ENCODE measurements at regions not wholly inside any gene's neighbourhood (a gene's known extent, or its start where the extent isn't known, plus 50 kb on each side); places are given as distances from the start of the nearest gene placed in this dataset.

GRCh38 chr1:222914861-222915632 is 100.2 kb downstream of the DISP1 start:
- no peak for DNase-seq

GRCh38 chr1:222916100-222916499 is 101.3 kb downstream of the DISP1 start:
- DNase-seq: no peak

- no peak for DNase-seq
Measured at GRCh38 chr1:222918801-222919477, 104.1 kb downstream of the DISP1 start.

- DNase-seq: no peak
Measured at GRCh38 chr1:222919478-222919865, 104.6 kb downstream of the DISP1 start.

GRCh38 chr1:222920169-222920568 is 105.3 kb downstream of the DISP1 start:
- no peak for DNase-seq

GRCh38 chr1:222921945-222922344 is 107.1 kb downstream of the DISP1 start:
- no peak for DNase-seq

GRCh38 chr1:222923506-222923905 is 108.7 kb downstream of the DISP1 start:
- DNase-seq: no peak

- no peak for DNase-seq
Measured at GRCh38 chr1:222924136-222924706, 109.4 kb downstream of the DISP1 start.

GRCh38 chr1:222926566-222926965 is 111.7 kb downstream of the DISP1 start:
- DNase-seq: peak; percentile 69

GRCh38 chr1:222927031-222927430 is 112.2 kb downstream of the DISP1 start:
- DNase-seq: peak; percentile 39

- DNase-seq: peak; percentile 77
Measured at GRCh38 chr1:222928212-222928611, 113.4 kb downstream of the DISP1 start.

- DNase-seq: no peak
Measured at GRCh38 chr1:222930070-222930469, 115.2 kb downstream of the DISP1 start.

- DNase-seq: no peak
Measured at GRCh38 chr1:222931023-222931422, 116.2 kb downstream of the DISP1 start.

- no peak for DNase-seq
Measured at GRCh38 chr1:222933273-222933672, 118.4 kb downstream of the DISP1 start.

- DNase-seq: no peak
Measured at GRCh38 chr1:222935239-222935900, 120.5 kb downstream of the DISP1 start.

- no peak for DNase-seq
Measured at GRCh38 chr1:222936042-222936441, 121.2 kb downstream of the DISP1 start.

- no peak for DNase-seq
Measured at GRCh38 chr1:222938986-222939385, 124.1 kb downstream of the DISP1 start.

- no peak for DNase-seq
Measured at GRCh38 chr1:222940095-222940494, 125.3 kb downstream of the DISP1 start.

- no peak for DNase-seq
Measured at GRCh38 chr1:222940906-222941305, 126.1 kb downstream of the DISP1 start.

- no peak for DNase-seq
Measured at GRCh38 chr1:222941425-222941824, 126.6 kb downstream of the DISP1 start.

- DNase-seq: no peak
Measured at GRCh38 chr1:222946436-222946835, 131.6 kb downstream of the DISP1 start.

GRCh38 chr1:222948079-222948478 is 133.2 kb downstream of the DISP1 start:
- no peak for DNase-seq

GRCh38 chr1:222950892-222951291 is 136.1 kb downstream of the DISP1 start:
- peak; percentile 79 for DNase-seq

GRCh38 chr1:222953585-222953984 is 138.7 kb downstream of the DISP1 start:
- no peak for DNase-seq
